Transverse colon (tissue), 4 donors: ENCODE measurements at regions not wholly inside any gene's neighbourhood (a gene's known extent, or its start where the extent isn't known, plus 50 kb on each side); places are given as distances from the start of the nearest gene placed in this dataset.

ENCODE experiments used
- DNase-seq: peaks from one replicate; pipeline ENCODE4 v3.0.0-alpha.2; 2019
- H3K27ac ChIP-seq, 4 donors: fragments of 200-600 bp; sonication (generic); 2 replicates each; pipeline ENCODE4 v1.5.1; 2016 to 2018; ENCODE audit warnings: inconsistent platforms in 4 of 4
- H3K27me3 ChIP-seq: fragments of 200-600 bp; sonication (generic); 2 replicates; pipeline ENCODE4 v1.5.1; 2017; ENCODE audit warnings: inconsistent platforms
- H3K36me3 ChIP-seq, 4 donors: fragments of 200-600 bp; sonication (generic); 2 replicates each; pipeline ENCODE4 v1.5.1; 2017 to 2019; ENCODE audit warnings: inconsistent platforms in 4 of 4
- H3K4me1 ChIP-seq, 4 donors: fragments of 200-600 bp; sonication (generic); 2 replicates each; pipeline ENCODE4 v1.5.1; 2017 to 2020; ENCODE audit warnings: inconsistent platforms in 4 of 4
- H3K4me3 ChIP-seq, 4 donors: fragments of 200-600 bp; sonication (generic); 1 replicate in 1 of 4; 2 replicates in 3 of 4; pipeline versions ENCODE4 v1.5.1 to v1.6.1; 2017 to 2019; ENCODE audit warnings: inconsistent platforms in 4 of 4
- H3K9me3 ChIP-seq, 2 donors: fragments of 200-600 bp; sonication (generic); 2 replicates each; pipeline ENCODE4 v1.5.1; 2017 to 2019; ENCODE audit warnings: inconsistent platforms in 2 of 2
- EP300 ChIP-seq: sonication (generic); formaldehyde crosslinking; IDR thresholded peaks from one replicate; pipeline ENCODE4 v1.6.1; 2017; ENCODE audit warnings: antibody characterized with exemption, low read depth
- POLR2A ChIP-seq: fragments of 450-650 bp; IDR thresholded peaks from one replicate; pipeline ENCODE4 v1.6.1; 2016; ENCODE audit warnings: antibody characterized with exemption, mild to moderate bottlenecking, moderate library complexity
- POLR2AphosphoS5 ChIP-seq, 3 donors: sonication (generic); formaldehyde crosslinking; IDR thresholded peaks; one replicate each; pipeline ENCODE4 v1.6.1; 2016; ENCODE audit warnings: antibody characterized with exemption in 3 of 3
- WGBS, 2 donors: methylation state at CpG; one replicate each; pipeline ENCODE4 v1.1.5; 2018; ENCODE audit warnings: low coverage in 1 of 2; 5-methylcytosine and 5-hydroxymethylcytosine counted together
- in situ Hi-C, 4 donors: fragments of 200-750 bp; cut with MboI; loops; one replicate each; pipeline versions ENCODE4 v1.15.0 to v1.15.1; 2017; ENCODE audit warnings: low sequenced_read_pairs in 3 of 4, low pct_ligation_motif_present in 1 of 4, low pct_unique_long_range_greater_than_20kb in 1 of 4
- intact Hi-C: fragments of 100-400 bp; cut with DNase I; formaldehyde crosslinking; loops from one replicate; pipeline ENCODE4 v1.15.1; 2023; ENCODE audit warnings: low total_unique reads
- TF ChIP-seq, protein P1 (sequence below), 5 experiments: fragments of 200-600 bp in 3 of 5; fragments of 450-650 bp in 2 of 5; sonication (generic) in 3 of 5; IDR thresholded peaks; 1 replicate in 2 of 5; 2 replicates in 3 of 5; pipeline ENCODE4 v1.5.1; 2016 to 2017; ENCODE audit warnings: antibody characterized with exemption in 5 of 5, inconsistent platforms in 3 of 5, mild to moderate bottlenecking in 2 of 5, moderate library complexity in 1 of 5

DNA sequence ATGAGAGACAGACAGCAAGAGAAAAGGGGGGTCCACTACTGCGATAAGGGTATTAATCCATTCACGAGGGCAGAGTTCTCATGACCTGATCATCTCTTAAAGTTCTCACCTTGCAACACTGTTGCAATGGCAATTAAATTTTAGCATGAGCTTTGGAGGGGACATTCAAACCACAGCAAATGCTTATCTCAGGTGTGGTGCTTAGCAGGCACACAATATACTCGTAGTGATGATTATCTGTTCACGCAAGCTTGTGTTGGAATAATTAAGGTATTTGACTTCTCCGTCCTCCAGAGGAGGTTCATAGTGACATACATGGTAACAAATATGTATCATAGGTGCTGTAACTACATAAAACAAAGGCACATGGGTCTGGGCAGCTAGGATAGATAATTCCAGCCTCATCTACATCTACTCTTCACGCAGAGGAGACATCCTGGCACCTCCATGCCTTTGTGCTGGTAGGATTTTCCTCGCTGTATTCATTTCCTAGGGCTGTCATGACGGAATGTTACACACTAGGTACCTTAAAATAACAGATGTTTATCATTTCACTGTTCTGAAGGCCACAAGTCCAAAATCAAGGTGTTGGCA is 221.2 kb downstream of the RBM19 start:
- H3K9me3 ChIP-seq = no peaks in the 10 kb centered on the region
- H3K4me1 ChIP-seq = no peaks in the 10 kb centered on the region
- intact Hi-C loops = no loop called here
- in situ Hi-C loops = no loop called here
- no peak for DNase-seq
- WGBS, 2 donors = 62 to 63% methylated on average over 6 to 8 of the region's 8 CpGs
- H3K27ac ChIP-seq = no peak overlapping the region
- H3K4me3 ChIP-seq = no peak overlapping the region
- H3K36me3 ChIP-seq = no peaks in the 10 kb centered on the region
- H3K27me3 ChIP-seq = peaks cover 21% of the 10 kb centered on the region
- TF ChIP-seq POLR2A = no peak
- no peak for TF ChIP-seq EP300
- TF ChIP-seq POLR2AphosphoS5 (IDR thresholded peaks at IDR 0.05) = no peak
- TF ChIP-seq, protein P1, sequence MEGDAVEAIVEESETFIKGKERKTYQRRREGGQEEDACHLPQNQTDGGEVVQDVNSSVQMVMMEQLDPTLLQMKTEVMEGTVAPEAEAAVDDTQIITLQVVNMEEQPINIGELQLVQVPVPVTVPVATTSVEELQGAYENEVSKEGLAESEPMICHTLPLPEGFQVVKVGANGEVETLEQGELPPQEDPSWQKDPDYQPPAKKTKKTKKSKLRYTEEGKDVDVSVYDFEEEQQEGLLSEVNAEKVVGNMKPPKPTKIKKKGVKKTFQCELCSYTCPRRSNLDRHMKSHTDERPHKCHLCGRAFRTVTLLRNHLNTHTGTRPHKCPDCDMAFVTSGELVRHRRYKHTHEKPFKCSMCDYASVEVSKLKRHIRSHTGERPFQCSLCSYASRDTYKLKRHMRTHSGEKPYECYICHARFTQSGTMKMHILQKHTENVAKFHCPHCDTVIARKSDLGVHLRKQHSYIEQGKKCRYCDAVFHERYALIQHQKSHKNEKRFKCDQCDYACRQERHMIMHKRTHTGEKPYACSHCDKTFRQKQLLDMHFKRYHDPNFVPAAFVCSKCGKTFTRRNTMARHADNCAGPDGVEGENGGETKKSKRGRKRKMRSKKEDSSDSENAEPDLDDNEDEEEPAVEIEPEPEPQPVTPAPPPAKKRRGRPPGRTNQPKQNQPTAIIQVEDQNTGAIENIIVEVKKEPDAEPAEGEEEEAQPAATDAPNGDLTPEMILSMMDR (IDR thresholded peaks at IDR 0.05) = no peak

DNA sequence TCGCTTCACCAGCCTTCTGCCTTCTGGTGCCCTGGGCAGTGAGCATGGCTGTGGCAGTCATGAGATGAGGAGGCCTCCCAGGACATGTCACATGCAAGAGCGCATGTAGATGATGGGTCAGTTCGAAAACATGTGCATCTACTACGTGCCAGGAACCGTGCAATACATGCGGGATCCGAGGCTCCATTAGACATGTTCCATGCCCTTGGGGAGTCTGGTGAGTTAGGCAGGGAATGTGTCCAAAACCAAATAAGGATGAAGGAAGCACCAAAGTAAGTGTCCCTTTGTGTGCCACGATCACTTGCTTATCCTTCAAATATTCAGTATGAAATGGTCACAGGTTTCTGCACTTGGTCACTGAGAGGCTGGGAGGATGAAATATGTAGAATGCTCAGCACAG is 223.3 kb downstream of the RBM19 start:
- H3K36me3 ChIP-seq = no peaks in the 10 kb centered on the region
- H3K4me1 ChIP-seq = no peaks in the 10 kb centered on the region
- in situ Hi-C loops = no loop called here
- no peak overlapping the region for H3K4me3 ChIP-seq
- WGBS, 2 donors = 80 to 89% methylated on average over 1 to 8 of the region's 8 CpGs
- H3K9me3 ChIP-seq = no peaks in the 10 kb centered on the region
- TF ChIP-seq, protein P1 (IDR thresholded peaks at IDR 0.05) = no peak
- TF ChIP-seq POLR2A (no peak), POLR2AphosphoS5 (IDR thresholded peaks at IDR 0.05) (no peak), EP300 (no peak)
- no peak for DNase-seq
- intact Hi-C loops = no loop called here
- H3K27me3 ChIP-seq = peaks cover 22% of the 10 kb centered on the region
- H3K27ac ChIP-seq = no peak overlapping the region

DNA sequence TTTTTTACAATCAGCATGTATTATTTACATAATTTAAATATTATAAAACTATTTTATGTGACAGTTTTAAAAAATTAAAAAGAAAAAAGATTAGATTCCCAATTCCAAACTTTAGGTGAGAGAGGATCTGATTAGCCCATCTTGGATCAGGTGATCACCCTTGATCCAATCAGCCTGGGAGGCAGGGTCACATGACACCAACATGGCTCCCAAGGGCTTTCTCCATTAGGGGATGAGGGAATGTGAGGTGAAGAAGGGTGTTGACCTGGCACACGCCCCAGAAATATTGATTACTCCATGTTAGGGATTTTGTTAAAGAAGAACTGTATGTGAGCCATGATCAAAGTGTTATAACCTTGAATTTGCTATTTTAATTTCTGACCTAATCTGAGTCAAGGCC is 225.4 kb downstream of the RBM19 start:
- Histone ChIP-seq H3K9me3 (no peaks in the 10 kb centered on the region), H3K27me3 (peaks cover 22% of the 10 kb centered on the region), H3K27ac (no peak overlapping the region), H3K4me1 (no peaks in the 10 kb centered on the region), H3K36me3 (no peaks in the 10 kb centered on the region), H3K4me3 (no peak overlapping the region)
- intact Hi-C loops (no loop called here), in situ Hi-C loops (no loop called here)
- WGBS, 2 donors = 55 to 67% methylated on average over 1 of the region's 1 CpG
- TF ChIP-seq POLR2A (no peak), POLR2AphosphoS5 (IDR thresholded peaks at IDR 0.05) (no peak), EP300 (no peak)
- TF ChIP-seq, protein P1 (IDR thresholded peaks at IDR 0.05) = no peak
- DNase-seq = no peak

DNA sequence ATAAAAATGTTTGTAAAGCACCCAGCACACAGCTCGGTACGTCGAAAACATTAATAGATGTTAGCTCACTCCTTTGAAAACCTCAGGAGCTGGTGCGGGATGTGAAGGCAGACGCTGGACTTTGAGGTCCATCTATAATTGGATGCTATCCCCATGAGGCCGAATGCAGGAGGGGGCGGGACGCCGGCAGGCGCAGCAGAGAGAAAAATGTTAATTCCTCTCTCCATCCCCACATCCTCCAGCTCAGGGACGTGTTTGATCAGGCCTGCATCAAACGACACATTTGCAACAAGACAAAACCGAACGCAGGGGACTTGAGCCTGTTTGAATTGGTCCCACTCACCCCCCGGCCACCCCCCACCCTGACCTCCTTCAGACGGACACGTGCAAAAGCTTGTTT is 231.0 kb downstream of the RBM19 start:
- WGBS, 2 donors = 10 to 30% methylated on average over 7 to 17 of the region's 17 CpGs
- H3K4me3 ChIP-seq = no peak overlapping the region
- no peak overlapping the region for H3K27ac ChIP-seq
- TF ChIP-seq POLR2AphosphoS5 (IDR thresholded peaks at IDR 0.05) = no peak
- intact Hi-C loops (no loop called here), in situ Hi-C loops (no loop called here)
- H3K4me1 ChIP-seq = no peaks in the 10 kb centered on the region
- H3K9me3 ChIP-seq = no peaks in the 10 kb centered on the region
- no peaks in the 10 kb centered on the region for H3K36me3 ChIP-seq
- H3K27me3 ChIP-seq = peaks cover 14% of the 10 kb centered on the region
- no peak for DNase-seq

DNA sequence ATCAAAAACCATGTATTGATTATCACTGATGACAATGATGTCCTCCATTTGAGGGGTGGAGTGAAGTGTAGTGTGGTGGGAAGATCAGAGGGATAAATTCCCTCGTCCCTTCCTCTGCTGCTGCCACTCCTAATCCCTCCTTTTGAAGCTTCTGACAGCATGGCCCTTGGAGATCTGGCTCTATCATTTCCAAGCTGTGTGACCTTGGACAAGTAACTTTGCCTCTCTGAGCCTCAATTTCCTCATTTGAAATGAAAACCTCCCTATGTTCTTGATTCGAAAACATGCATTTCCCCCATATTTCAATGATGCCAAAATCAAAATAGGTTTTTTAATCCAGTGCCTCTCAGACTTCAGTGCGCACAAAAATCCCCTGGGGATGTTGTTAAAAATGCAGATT is 231.6 kb downstream of the RBM19 start:
- Histone ChIP-seq H3K36me3 (no peaks in the 10 kb centered on the region), H3K4me3 (no peak overlapping the region), H3K27ac (no peak overlapping the region), H3K27me3 (peaks cover 11% of the 10 kb centered on the region), H3K4me1 (no peaks in the 10 kb centered on the region), H3K9me3 (no peaks in the 10 kb centered on the region)
- in situ Hi-C loops (no loop called here), intact Hi-C loops (no loop called here)
- no peak for TF ChIP-seq POLR2AphosphoS5 (IDR thresholded peaks at IDR 0.05)
- no peak for TF ChIP-seq POLR2A
- no peak for TF ChIP-seq EP300
- TF ChIP-seq, protein P1 (IDR thresholded peaks at IDR 0.05) = no peak
- WGBS, 2 donors = 71 to 80% methylated on average over 1 to 3 of the region's 3 CpGs
- DNase-seq = no peak
